B cell (primary cell): ENCODE measurements at regions not wholly inside any gene's neighbourhood (a gene's known extent, or its start where the extent isn't known, plus 50 kb on each side); places are given as distances from the start of the nearest gene placed in this dataset.

Source experiments
- ATAC-seq: fragments of 200-7000 bp; cut with Tn5 transposase; one replicate; pipeline ENCODE4 v1.10.0; 2021; ENCODE audit warnings: low read depth, mild to moderate bottlenecking, moderate number of reproducible peaks, moderate library complexity
- CTCF ChIA-PET: fragments of 350-600 bp; sonication (Branson Sonifier 250); formaldehyde crosslinking; loops from one replicate; lab custom pipeline; 2021; ENCODE audit warnings: antibody characterized with exemption, inconsistent platforms; lab: Charles Lee
- POLR2A ChIA-PET: fragments of 350-600 bp; sonication (Branson Sonifier 250); formaldehyde crosslinking; loops from one replicate; lab custom pipeline; 2021; ENCODE audit warnings: antibody characterized with exemption; lab: Charles Lee
- DNase-seq: peaks from one replicate; pipeline ENCODE4 v3.0.0; 2013
- H2AFZ ChIP-seq: 2 replicates; pipeline ENCODE4 v1.6.1; 2012; ENCODE audit warnings: mild to moderate bottlenecking, low read depth, low read length; ENCODE audit not compliant: insufficient read depth, poor library complexity, severe bottlenecking
- H3K27ac ChIP-seq, 2 donors: 1 replicate in 1 of 2; 2 replicates in 1 of 2; pipeline ENCODE4 v1.5.1; 2012 to 2013; ENCODE audit warnings: low read length in 2 of 2, mild to moderate bottlenecking in 2 of 2, moderate library complexity in 1 of 2
- H3K27me3 ChIP-seq, 4 experiments: fragments of 200-600 bp in 1 of 4; sonication (generic) in 1 of 4; replicated peaks in 1 of 4; 1 replicate in 2 of 4; 2 replicates in 2 of 4; pipeline versions ENCODE4 v1.6.1 to v1.7.0; 2013 to 2016; ENCODE audit warnings: low read length in 3 of 4, mild to moderate bottlenecking in 2 of 4, mixed read lengths in 1 of 4, moderate library complexity in 1 of 4; ENCODE audit not compliant: insufficient read depth in 4 of 4, control insufficient read depth in 3 of 4; ENCODE audit errors: control extremely low read depth in 1 of 4
- H3K36me3 ChIP-seq, 2 experiments: replicated peaks in 1 of 2; 1 replicate in 1 of 2; 2 replicates in 1 of 2; pipeline versions ENCODE4 v1.6.1 to v1.7.1; 2013; ENCODE audit warnings: low read length in 1 of 2; ENCODE audit not compliant: insufficient read depth in 2 of 2, control insufficient read depth in 1 of 2; ENCODE audit errors: control extremely low read depth in 1 of 2, extremely low read depth in 1 of 2
- H3K4me1 ChIP-seq, 2 donors: fragments of 200-600 bp in 1 of 2; sonication (generic) in 1 of 2; 1 replicate in 1 of 2; 2 replicates in 1 of 2; pipeline versions ENCODE4 v1.5.1 to v1.6.1; 2013 to 2017; ENCODE audit warnings: low read length in 2 of 2; ENCODE audit not compliant: control insufficient read depth in 2 of 2, insufficient read depth in 2 of 2
- H3K4me2 ChIP-seq: replicated peaks from 2 replicates; pipeline ENCODE3; 2012; ENCODE audit warnings: mild to moderate bottlenecking, low read depth, low read length; ENCODE audit not compliant: poor library complexity, severe bottlenecking
- H3K4me3 ChIP-seq, 5 experiments: fragments of 200-600 bp in 1 of 5; sonication (generic) in 1 of 5; 1 replicate in 3 of 5; 2 replicates in 2 of 5; pipeline versions ENCODE4 v1.5.1 to v1.7.0; 2011 to 2016; ENCODE audit warnings: low read length in 4 of 5, mild to moderate bottlenecking in 4 of 5, low read depth in 2 of 5, control low read depth in 1 of 5, moderate library complexity in 1 of 5; ENCODE audit not compliant: insufficient read depth in 1 of 5; ENCODE audit errors: control extremely low read depth in 1 of 5, extremely low read depth in 1 of 5
- H3K79me2 ChIP-seq: fragments of 200-600 bp; sonication (generic); one replicate; pipeline ENCODE4 v1.6.0; 2016; ENCODE audit warnings: low read length; ENCODE audit not compliant: control insufficient read depth, insufficient read depth
- H3K9ac ChIP-seq: fragments of 200-600 bp; sonication (generic); 2 replicates; pipeline ENCODE4 v1.6.1; 2017; ENCODE audit warnings: mild to moderate bottlenecking, low read length, moderate library complexity
- H3K9me3 ChIP-seq, 3 donors: one replicate each; pipeline versions ENCODE4 v1.6.1 to v1.7.1; 2013; ENCODE audit warnings: low read length in 2 of 3; ENCODE audit not compliant: control insufficient read depth in 2 of 3, insufficient read depth in 1 of 3; ENCODE audit errors: control extremely low read depth in 1 of 3
- H4K20me1 ChIP-seq: 2 replicates; pipeline ENCODE4 v1.6.0; 2012; ENCODE audit warnings: mild to moderate bottlenecking, low read length; ENCODE audit not compliant: insufficient read depth, control insufficient read depth, poor library complexity, severe bottlenecking
- H3K27ac Mint-ChIP-seq: one replicate; pipeline ENCODE4 v1.8.0; 2021; ENCODE audit warnings: mixed read lengths
- H3K27me3 Mint-ChIP-seq: one replicate; pipeline ENCODE4 v1.8.0; 2021; ENCODE audit warnings: mixed read lengths
- H3K4me1 Mint-ChIP-seq: one replicate; pipeline ENCODE4 v1.8.0; 2021; ENCODE audit warnings: mixed read lengths
- H3K4me3 Mint-ChIP-seq: one replicate; pipeline ENCODE4 v1.8.0; 2021; ENCODE audit warnings: mixed read lengths
- H3K9me3 Mint-ChIP-seq: one replicate; pipeline ENCODE4 v1.8.0; 2022; ENCODE audit warnings: mixed read lengths; ENCODE audit not compliant: insufficient read depth
- CTCF ChIP-seq: fragments of 200-600 bp; IDR thresholded peaks from one replicate; pipeline ENCODE4 v1.8.0; 2022; ENCODE audit warnings: antibody characterized with exemption, mild to moderate bottlenecking
- EZH2 ChIP-seq: IDR thresholded peaks from 2 replicates; pipeline ENCODE4 v1.6.1; 2012; ENCODE audit warnings: borderline replicate concordance, low read depth, mild to moderate bottlenecking, moderate library complexity, low read length; ENCODE audit not compliant: insufficient read depth, poor library complexity, severe bottlenecking
- WGBS: methylation state at CpG from one replicate; pipeline ENCODE4 v1.1.5; 2013; ENCODE audit warnings: missing lambda C conversion rate; ENCODE audit not compliant: insufficient coverage; 5-methylcytosine and 5-hydroxymethylcytosine counted together
- intact Hi-C: fragments of 100-400 bp; cut with micrococcal nuclease; formaldehyde crosslinking; loops from one replicate; pipeline ENCODE4 v1.10.0; 2022

- H3K27ac ChIP-seq = no peak overlapping the region
- H3K27me3 ChIP-seq = no peaks in the 10 kb centered on the region
- intact Hi-C loops = no loop called here
- H2AFZ ChIP-seq = no peak overlapping the region
- peaks cover 0 to 19% (median 2%) of the 10 kb centered on the region in 3 donors for H3K9me3 ChIP-seq
- peaks cover 24% of the 10 kb centered on the region for H3K27me3 Mint-ChIP-seq
- TF ChIP-seq CTCF = no peak
- TF ChIP-seq EZH2 = no peak
- no peak overlapping the region for H3K4me3 Mint-ChIP-seq
- H3K9me3 Mint-ChIP-seq = peaks cover 8% of the 10 kb centered on the region
- H3K4me1 Mint-ChIP-seq = no peaks in the 10 kb centered on the region
- ATAC-seq (no peak), DNase-seq (no peak)
- no peaks in the 10 kb centered on the region for H3K36me3 ChIP-seq
- no peak overlapping the region for H3K9ac ChIP-seq
- no peaks in the 10 kb centered on the region for H3K79me2 ChIP-seq
- H3K4me1 ChIP-seq = no peaks in the 10 kb centered on the region
- ChIA-PET CTCF (no interaction called here), POLR2A (no interaction called here)
- H3K4me2 ChIP-seq = no peak overlapping the region
- H4K20me1 ChIP-seq = no peaks in the 10 kb centered on the region
- H3K4me3 ChIP-seq = no peak overlapping the region
- no peak overlapping the region for H3K27ac Mint-ChIP-seq
- WGBS = 89% methylated on average over 9 of the region's 10 CpGs
Observed at GRCh38 chr11:116527180-116527991, 245.4 kb downstream of the BUD13 start.

GRCh38 chr11:116525961-116526495 is 246.8 kb downstream of the BUD13 start:
- no peak overlapping the region for H3K27ac ChIP-seq
- Mint-ChIP-seq H3K27ac (no peak overlapping the region), H3K9me3 (peaks cover 7% of the 10 kb centered on the region), H3K4me1 (no peaks in the 10 kb centered on the region), H3K4me3 (no peak overlapping the region), H3K27me3 (peaks cover 14% of the 10 kb centered on the region)
- 73% methylated on average over 2 of the region's 4 CpGs for WGBS
- ChIA-PET POLR2A (no interaction called here), CTCF (no interaction called here)
- H3K36me3 ChIP-seq = no peaks in the 10 kb centered on the region
- no peaks in the 10 kb centered on the region for H3K4me1 ChIP-seq
- H3K9me3 ChIP-seq = peaks cover 0 to 13% (median 2%) of the 10 kb centered on the region in 3 donors
- H2AFZ ChIP-seq = no peak overlapping the region
- no peaks in the 10 kb centered on the region for H3K79me2 ChIP-seq
- TF ChIP-seq EZH2 = no peak
- TF ChIP-seq CTCF = no peak
- ATAC-seq = no peak
- no peaks in the 10 kb centered on the region for H3K27me3 ChIP-seq
- no peaks in the 10 kb centered on the region for H4K20me1 ChIP-seq
- H3K4me3 ChIP-seq = no peak overlapping the region
- DNase-seq = no peak
- H3K4me2 ChIP-seq = no peak overlapping the region
- no peak overlapping the region for H3K9ac ChIP-seq
- intact Hi-C loops = no loop called here
